ENCODE measurements at regions not wholly inside any gene's neighbourhood (a gene's known extent, or its start where the extent isn't known, plus 50 kb on each side); places are given as distances from the start of the nearest gene placed in this dataset.

DNA sequence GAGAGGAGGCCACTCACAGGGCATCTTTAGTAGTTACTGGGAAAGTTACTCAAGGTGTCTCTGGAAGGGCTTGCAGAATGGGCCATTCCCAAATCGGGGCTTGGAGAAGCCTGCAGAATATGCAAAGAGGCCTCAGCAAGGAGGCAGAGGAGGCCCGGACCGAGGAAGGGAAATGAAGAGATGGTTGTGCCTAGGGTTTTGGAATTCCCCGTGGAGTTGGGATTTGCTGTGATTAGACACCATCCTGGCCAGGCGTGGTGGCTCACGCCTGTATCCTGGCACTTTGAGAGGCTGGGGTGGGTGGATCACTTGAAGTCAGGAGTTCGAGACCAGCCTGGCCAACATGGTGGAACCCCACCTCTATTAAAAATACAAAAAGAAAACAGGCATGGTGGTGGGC is 193.0 kb downstream of the IRF8 start:
- TF ChIP-seq, protein P1, sequence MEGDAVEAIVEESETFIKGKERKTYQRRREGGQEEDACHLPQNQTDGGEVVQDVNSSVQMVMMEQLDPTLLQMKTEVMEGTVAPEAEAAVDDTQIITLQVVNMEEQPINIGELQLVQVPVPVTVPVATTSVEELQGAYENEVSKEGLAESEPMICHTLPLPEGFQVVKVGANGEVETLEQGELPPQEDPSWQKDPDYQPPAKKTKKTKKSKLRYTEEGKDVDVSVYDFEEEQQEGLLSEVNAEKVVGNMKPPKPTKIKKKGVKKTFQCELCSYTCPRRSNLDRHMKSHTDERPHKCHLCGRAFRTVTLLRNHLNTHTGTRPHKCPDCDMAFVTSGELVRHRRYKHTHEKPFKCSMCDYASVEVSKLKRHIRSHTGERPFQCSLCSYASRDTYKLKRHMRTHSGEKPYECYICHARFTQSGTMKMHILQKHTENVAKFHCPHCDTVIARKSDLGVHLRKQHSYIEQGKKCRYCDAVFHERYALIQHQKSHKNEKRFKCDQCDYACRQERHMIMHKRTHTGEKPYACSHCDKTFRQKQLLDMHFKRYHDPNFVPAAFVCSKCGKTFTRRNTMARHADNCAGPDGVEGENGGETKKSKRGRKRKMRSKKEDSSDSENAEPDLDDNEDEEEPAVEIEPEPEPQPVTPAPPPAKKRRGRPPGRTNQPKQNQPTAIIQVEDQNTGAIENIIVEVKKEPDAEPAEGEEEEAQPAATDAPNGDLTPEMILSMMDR (IDR thresholded peaks at IDR 0.05): no peak
- no peak for TF ChIP-seq EP300 (IDR thresholded peaks at IDR 0.05)
